HG03571 (cell line): ENCODE measurements at regions not wholly inside any gene's neighbourhood (a gene's known extent, or its start where the extent isn't known, plus 50 kb on each side); places are given as distances from the start of the nearest gene placed in this dataset.

Experiments used
- ATAC-seq: cut with Tn5 transposase; IDR thresholded peaks from one replicate; pipeline ENCODE4 v1.9.1; 2021; ENCODE audit not compliant: unreplicated experiment

- no peak for ATAC-seq
Measured at GRCh38 chr2:60296219-60296955, 257.1 kb downstream of the BCL11A start.

GRCh38 chr2:60295636-60295962 lies 257.9 kb downstream of the BCL11A start:
- ATAC-seq = no peak

- no peak for ATAC-seq
Measured at GRCh38 chr2:60294901-60295635, 258.4 kb downstream of the BCL11A start.

DNA sequence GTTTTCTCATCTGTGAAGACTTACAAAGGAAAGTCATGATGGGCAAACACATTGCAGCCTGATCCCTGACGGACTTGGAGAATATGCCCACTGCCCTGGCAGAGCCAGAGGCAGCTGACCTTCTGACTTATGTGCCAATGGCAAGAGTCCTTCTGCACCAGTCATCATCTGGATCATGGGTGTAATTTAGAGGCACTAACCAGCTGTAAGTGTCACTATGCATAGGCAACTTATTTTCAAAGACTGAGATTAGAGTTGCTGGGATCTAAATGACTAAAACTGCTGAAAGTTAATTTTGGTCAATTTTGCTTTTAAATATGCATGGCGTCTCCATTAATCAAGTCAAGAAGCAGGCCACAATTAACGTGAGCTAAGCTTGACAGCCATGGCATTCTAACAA lies 261.2 kb downstream of the BCL11A start:
- no peak for ATAC-seq

GRCh38 chr2:60290509-60290908 lies 262.9 kb downstream of the BCL11A start:
- ATAC-seq = no peak

GRCh38 chr2:60285626-60286316 lies 267.7 kb downstream of the BCL11A start:
- no peak for ATAC-seq

DNA sequence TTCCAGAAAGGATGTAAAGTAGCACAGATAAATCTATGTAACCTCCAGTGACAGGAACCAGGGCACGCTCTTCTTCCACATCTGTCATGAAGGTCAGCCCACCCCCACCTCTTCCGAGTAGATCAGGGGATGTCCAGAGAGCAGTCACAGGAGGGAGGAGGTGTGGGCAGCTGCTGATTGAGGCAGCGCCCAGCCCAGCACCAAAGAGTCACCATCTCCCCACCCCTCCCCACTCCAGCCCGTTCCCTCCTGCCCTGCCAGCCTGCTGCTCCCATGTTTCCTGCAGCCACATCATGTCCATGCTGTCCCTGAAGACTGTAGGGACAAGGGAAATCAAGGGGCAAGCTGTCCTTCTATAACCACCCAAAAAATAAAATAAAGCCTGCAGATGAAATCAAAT lies 269.8 kb downstream of the BCL11A start:
- ATAC-seq = no peak

DNA sequence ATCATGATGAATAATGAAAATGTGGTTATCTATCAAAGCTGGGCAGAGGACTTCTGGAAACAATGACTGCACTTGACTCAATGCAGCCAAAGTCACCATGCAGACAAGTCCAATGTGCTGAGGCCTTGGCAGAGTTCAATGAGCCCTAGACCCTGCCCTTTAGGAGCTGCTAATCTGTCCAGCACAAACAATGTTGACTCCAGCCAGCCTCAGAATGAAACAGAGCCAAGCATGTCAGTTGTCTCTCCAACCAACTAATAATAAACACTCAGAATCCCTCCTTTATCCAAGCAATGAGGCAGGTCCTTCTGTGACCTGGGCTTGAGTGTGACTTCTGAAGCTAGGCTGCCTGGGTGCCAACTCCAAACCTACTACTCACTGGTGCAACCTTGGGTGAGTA lies 270.6 kb downstream of the BCL11A start:
- ATAC-seq = no peak

DNA sequence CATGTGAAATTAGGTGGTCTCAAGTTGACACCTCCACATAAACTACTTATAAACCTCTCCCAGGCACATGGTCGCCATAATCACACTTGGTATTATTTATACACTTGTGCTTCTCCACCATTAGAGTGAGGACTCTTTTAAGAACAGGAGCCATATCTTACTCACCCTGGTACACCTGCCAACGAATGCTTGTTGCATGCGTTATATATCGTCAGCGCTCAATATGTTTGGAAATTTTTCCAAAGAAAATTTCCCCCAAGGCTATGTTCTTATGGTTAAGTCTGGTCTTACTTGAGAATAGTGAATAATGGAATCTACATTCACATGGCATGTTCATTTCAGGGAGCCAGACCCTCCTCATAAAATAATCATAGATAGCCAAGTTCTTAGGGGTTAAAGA lies 271.7 kb downstream of the BCL11A start:
- ATAC-seq = no peak

GRCh38 chr2:60280238-60280637 lies 273.2 kb downstream of the BCL11A start:
- no peak for ATAC-seq

DNA sequence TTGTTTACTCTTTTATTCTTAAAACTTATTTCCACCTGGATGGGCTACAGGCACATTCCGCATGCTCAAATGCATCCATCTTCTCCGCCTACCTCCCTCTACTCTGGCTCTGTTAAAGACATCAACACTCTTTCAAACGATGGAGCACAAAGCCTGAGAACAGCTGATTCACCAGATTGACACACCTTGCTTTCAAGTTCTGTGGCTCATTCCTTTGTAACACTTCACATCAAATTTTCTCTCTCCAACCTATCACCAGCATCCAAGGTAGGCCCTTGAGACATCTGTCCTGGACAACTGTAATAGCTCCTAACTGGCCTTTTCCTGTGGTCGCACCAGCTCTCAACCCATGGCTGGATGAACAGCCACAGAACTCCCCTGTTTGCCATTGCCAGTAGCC lies 274.5 kb downstream of the BCL11A start:
- no peak for ATAC-seq

DNA sequence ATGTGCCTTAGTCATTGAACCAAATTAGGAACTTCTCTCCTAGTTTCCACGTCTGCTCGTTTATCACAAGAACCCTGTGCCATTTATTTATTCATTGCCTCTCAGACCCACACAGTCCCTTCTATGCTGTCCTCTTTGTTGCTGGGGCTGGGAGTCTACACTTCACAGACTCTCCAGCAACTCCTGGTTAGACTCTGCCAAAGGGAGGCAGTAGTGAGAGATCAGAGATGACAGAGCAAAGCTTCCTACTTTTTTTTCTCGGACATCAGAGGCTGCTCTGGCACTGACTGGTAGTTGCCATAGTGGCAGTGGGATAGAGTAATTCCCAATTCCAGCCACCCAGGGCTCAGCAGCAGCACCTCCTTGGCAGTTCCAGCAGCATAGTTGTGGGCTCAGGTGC lies 277.5 kb downstream of the BCL11A start:
- ATAC-seq = no peak

DNA sequence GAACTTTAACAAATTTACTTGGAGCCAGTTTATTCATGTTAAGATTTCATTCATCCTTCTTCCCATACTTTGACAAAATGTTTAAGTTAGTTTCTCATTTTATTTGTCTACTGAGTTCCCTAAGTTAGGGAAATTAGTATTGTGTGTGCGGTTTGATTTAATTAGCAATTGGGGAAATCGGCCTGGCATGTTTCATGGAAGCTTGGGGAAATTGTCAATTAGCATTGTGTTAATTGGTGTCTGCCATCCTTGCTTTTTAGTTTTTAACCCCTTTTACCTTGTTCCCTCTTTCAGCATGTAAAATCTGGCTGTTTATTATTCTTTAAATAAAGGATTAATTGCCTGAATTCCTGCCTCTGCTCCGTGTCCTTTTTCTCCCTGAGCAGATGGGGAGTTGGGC lies 279.6 kb downstream of the BCL11A start:
- ATAC-seq = no peak

DNA sequence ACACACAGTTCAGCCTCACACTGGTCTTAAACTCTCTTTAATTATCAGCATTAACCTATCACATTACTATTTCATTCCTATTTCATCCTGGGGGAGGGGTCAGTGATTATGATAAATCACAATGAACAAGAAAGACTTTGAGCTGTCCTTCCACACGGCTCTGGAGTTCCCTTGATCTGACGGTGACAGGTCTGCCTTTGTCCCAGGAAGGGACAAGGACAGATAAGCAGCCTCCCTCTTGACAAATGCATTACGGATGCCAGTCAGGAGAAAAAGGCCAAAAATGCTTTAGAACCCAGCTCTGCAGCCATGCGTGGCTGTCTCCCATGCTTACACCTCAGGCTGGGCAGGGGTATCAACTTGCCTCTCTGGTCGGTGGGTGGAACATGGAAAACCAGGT lies 281.7 kb downstream of the BCL11A start:
- no peak for ATAC-seq

DNA sequence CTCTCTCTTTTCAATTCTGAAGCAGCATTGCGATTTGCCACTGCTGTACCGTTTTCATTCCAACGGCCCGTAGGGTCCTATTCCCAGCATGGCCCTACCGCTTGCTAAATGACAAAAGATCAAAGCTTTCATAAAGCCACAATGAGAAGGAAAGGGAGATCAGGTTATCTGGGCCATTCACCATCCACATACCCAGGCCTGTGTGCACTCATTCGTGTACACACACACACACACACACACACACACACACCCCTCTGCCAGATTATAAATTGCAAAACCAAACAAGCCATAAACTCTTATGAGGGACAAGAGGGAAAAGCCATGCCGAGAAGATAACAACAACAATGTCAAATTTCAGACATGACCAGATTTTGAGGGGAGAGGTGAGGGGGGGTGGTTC lies 282.3 kb downstream of the BCL11A start:
- ATAC-seq = no peak

- no peak for ATAC-seq
Measured at GRCh38 chr2:60268661-60269060, 284.8 kb downstream of the BCL11A start.

- ATAC-seq = no peak
Measured at GRCh38 chr2:60268032-60268431, 285.4 kb downstream of the BCL11A start.

GRCh38 chr2:60267122-60267521 lies 286.3 kb downstream of the BCL11A start:
- ATAC-seq = no peak

GRCh38 chr2:60262178-60262577 lies 291.3 kb downstream of the BCL11A start:
- ATAC-seq = no peak

DNA sequence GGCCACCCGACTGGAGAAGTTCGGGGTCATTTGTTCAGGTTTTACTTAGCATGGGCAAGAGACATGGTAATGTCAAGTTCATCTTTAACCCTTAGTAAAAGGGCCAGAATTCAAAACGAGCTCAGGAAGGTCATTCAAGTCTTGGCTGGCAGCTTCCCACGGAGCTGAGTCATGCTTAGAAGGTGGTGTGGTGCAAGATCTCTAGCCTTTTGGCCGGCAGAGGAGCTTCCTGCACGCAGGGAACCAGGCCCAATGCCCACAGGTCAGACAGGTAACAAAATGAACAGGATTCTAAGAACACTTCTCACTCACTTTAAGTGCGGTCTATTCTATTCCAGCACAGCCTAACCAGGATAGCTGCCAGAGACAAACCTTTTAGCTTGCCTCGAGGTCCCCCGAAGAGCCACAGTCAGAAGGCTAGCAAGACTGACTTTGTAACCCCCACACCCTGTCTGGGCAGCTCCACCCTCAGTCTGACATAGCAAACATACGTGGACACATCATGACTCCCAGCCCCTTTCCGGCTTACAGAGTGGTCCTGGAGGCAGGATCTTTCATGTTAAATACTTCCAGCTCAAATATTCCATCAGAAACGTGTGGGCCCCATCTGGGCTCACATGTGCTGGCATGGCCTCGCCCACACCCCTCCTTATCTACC lies 292.7 kb downstream of the BCL11A start:
- no peak for ATAC-seq

GRCh38 chr2:60259781-60260180 lies 293.7 kb downstream of the BCL11A start:
- no peak for ATAC-seq
